Stimulated activated CD4-positive, alpha-beta T cell treated with anti-CD3 and anti-CD28 coated beads, TNF-alpha, amount 100 ng/mL, for 4 hours (primary cell): ENCODE measurements at regions not wholly inside any gene's neighbourhood (a gene's known extent, or its start where the extent isn't known, plus 50 kb on each side); places are given as distances from the start of the nearest gene placed in this dataset.
"Not testable (repeated sequence)": the region's sequence is repeated elsewhere in the genome, so short reads cannot be mapped to it uniquely, and the experiment has no call there.

Experiments used
- DNase-seq, 3 experiments: peaks; one replicate each; pipeline ENCODE4 v3.0.0-alpha.2; 2020; ENCODE audit warnings: low read depth in 3 of 3

GRCh38 chr7:69116196-69116595 is 482.1 kb upstream of the AUTS2 start:
- DNase-seq, result not testable (repeated sequence)

- DNase-seq, result no peak
Measured at GRCh38 chr7:69122953-69123352, 475.3 kb upstream of the AUTS2 start.

- no peak for DNase-seq
Measured at GRCh38 chr7:69126896-69127479, 471.3 kb upstream of the AUTS2 start.

- no peak for DNase-seq
Measured at GRCh38 chr7:69129524-69129923, 468.8 kb upstream of the AUTS2 start.

GRCh38 chr7:69129951-69130350 is 468.3 kb upstream of the AUTS2 start:
- DNase-seq, result no peak

- no peak for DNase-seq
Measured at GRCh38 chr7:69130396-69130795, 467.9 kb upstream of the AUTS2 start.

GRCh38 chr7:69134316-69134715 is 464.0 kb upstream of the AUTS2 start:
- DNase-seq, result no peak

GRCh38 chr7:69147631-69148030 is 450.6 kb upstream of the AUTS2 start:
- no peak for DNase-seq

GRCh38 chr7:69149804-69150782 is 448.2 kb upstream of the AUTS2 start:
- no peak for DNase-seq

- no peak for DNase-seq
Measured at GRCh38 chr7:69162326-69162725, 435.9 kb upstream of the AUTS2 start.

GRCh38 chr7:69162931-69163670 is 435.2 kb upstream of the AUTS2 start:
- no peak for DNase-seq

GRCh38 chr7:69166979-69167516 is 431.2 kb upstream of the AUTS2 start:
- no peak for DNase-seq

GRCh38 chr7:69169386-69169785 is 428.9 kb upstream of the AUTS2 start:
- no peak for DNase-seq

GRCh38 chr7:69172357-69173077 is 425.8 kb upstream of the AUTS2 start:
- DNase-seq, result no peak

GRCh38 chr7:69173341-69173740 is 424.9 kb upstream of the AUTS2 start:
- no peak for DNase-seq

GRCh38 chr7:69173846-69174245 is 424.4 kb upstream of the AUTS2 start:
- DNase-seq, result no peak

- no peak for DNase-seq
Measured at GRCh38 chr7:69176841-69177240, 421.4 kb upstream of the AUTS2 start.

- no peak for DNase-seq
Measured at GRCh38 chr7:69177461-69177861, 420.8 kb upstream of the AUTS2 start.

GRCh38 chr7:69177941-69178494 is 420.3 kb upstream of the AUTS2 start:
- DNase-seq, result no peak

- DNase-seq, result no peak
Measured at GRCh38 chr7:69180662-69181061, 417.6 kb upstream of the AUTS2 start.
